GM23338 (cell line): ENCODE measurements at regions not wholly inside any gene's neighbourhood (a gene's known extent, or its start where the extent isn't known, plus 50 kb on each side); places are given as distances from the start of the nearest gene placed in this dataset.

ENCODE experiments used
- CTCF ChIP-seq, 2 experiments: fragments of 200-600 bp in 1 of 2; sonication (generic) in 1 of 2; conservative IDR thresholded peaks; 2 replicates each; pipeline versions ENCODE4 v1.5.1 to v1.6.1; 2016 to 2017; ENCODE audit warnings: antibody characterized with exemption in 2 of 2, low read depth in 2 of 2, mild to moderate bottlenecking in 2 of 2, moderate library complexity in 1 of 2
- EZH2 ChIP-seq: fragments of 200-600 bp; sonication (generic); IDR thresholded peaks from one replicate; pipeline ENCODE4 v1.8.0; 2017; ENCODE audit warnings: antibody characterized with exemption, mild to moderate bottlenecking, low read depth; ENCODE audit not compliant: unreplicated experiment
- EZH2phosphoT487 ChIP-seq: fragments of 200-600 bp; sonication (generic); IDR thresholded peaks from one replicate; pipeline ENCODE4 v1.8.1; 2018; ENCODE audit warnings: antibody characterized with exemption; ENCODE audit not compliant: unreplicated experiment
- POLR2AphosphoS5 ChIP-seq: IDR thresholded peaks from 2 replicates; pipeline ENCODE4 v1.6.1; 2016; ENCODE audit warnings: antibody characterized with exemption, low read depth

GRCh38 chr2:164220265-164220664 lies 401.0 kb downstream of the GRB14 start:
- no peak for TF ChIP-seq EZH2
- TF ChIP-seq POLR2AphosphoS5: no peak
- TF ChIP-seq CTCF (conservative IDR thresholded peaks at IDR 0.05; ENCODE audit: low read depth in 2 of 2): no peak
- no peak for TF ChIP-seq EZH2phosphoT487
